GM21528 (cell line): ENCODE measurements at regions not wholly inside any gene's neighbourhood (a gene's known extent, or its start where the extent isn't known, plus 50 kb on each side); places are given as distances from the start of the nearest gene placed in this dataset.
"Not testable (repeated sequence)": the region's sequence is repeated elsewhere in the genome, so short reads cannot be mapped to it uniquely, and the experiment has no call there.

Experiments
- ATAC-seq: cut with Tn5 transposase; IDR thresholded peaks from one replicate; pipeline ENCODE4 v1.9.1; 2021; ENCODE audit warnings: mild to moderate bottlenecking, moderate library complexity; ENCODE audit not compliant: unreplicated experiment, low FRiP score

GRCh38 chr13:88360761-88361160 is 689.6 kb downstream of the SLITRK5 start:
- no peak for ATAC-seq

DNA sequence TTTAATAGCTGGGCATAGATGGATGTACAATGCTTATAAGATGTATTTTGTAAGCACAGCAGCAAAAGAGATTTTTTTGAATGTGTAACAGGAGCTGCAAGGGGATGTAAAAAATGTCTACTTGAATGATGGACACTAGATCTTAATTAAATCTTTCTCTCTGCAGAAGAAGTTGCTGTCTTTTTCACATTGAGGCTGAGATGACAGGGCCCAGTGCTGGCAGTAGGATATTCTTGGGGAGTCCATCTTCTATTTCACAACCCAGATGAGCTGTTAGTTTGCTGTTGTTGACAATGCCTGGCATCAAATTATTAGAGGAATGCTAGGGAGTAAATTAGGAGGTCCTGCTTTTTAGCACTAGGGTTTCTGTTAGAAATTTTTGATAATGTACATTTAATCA is 698.7 kb downstream of the SLITRK5 start:
- ATAC-seq = no peak

- ATAC-seq = no peak
Observed at GRCh38 chr13:88376760-88377388, 705.7 kb downstream of the SLITRK5 start.

DNA sequence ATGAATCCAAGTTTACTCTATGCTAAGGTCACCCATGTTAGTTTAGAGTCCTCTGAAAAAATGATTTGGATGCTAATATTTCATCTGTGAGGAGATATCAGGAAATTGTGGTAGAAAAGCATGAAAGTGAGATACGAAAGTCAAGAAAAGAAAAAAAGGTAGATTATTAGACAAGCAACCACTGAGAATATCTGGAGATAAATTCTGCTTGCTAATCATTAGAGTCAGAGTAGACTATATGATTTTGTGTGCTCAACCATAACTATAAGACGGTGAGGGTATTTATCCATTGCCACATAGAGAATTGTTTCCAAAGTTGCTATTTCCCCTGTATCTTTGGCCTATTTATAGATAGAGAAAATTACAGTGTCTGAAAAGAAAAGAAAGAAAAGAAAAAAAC is 706.7 kb downstream of the SLITRK5 start:
- ATAC-seq = no peak

GRCh38 chr13:88384542-88384941 is 713.4 kb downstream of the SLITRK5 start:
- no peak for ATAC-seq

- no peak for ATAC-seq
Observed at GRCh38 chr13:88395804-88396203, 724.6 kb downstream of the SLITRK5 start.

- no peak for ATAC-seq
Observed at GRCh38 chr13:88411696-88412095, 740.5 kb downstream of the SLITRK5 start.

- ATAC-seq = no peak
Observed at GRCh38 chr13:88417801-88418200, 746.6 kb downstream of the SLITRK5 start.

GRCh38 chr13:88424463-88424862 is 753.3 kb downstream of the SLITRK5 start:
- no peak for ATAC-seq

DNA sequence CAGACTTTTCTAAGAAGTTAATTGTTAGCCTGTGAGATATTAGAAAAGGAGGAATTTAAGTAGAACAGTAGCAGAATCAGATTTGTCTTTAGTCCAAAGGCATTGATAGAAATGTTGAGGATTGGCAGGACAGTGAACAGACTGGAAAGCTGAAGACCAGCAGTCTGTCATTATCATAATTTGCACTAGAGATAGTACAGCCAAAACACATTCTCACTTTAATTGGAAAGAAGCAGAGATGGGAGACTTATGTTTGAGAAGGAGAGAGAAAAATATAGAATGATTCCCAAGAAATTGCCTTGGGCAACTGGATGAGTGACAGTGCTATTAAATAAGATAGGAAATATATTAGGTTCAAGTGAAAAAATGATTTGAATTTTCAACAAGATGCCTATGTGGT is 755.5 kb downstream of the SLITRK5 start:
- no peak for ATAC-seq

DNA sequence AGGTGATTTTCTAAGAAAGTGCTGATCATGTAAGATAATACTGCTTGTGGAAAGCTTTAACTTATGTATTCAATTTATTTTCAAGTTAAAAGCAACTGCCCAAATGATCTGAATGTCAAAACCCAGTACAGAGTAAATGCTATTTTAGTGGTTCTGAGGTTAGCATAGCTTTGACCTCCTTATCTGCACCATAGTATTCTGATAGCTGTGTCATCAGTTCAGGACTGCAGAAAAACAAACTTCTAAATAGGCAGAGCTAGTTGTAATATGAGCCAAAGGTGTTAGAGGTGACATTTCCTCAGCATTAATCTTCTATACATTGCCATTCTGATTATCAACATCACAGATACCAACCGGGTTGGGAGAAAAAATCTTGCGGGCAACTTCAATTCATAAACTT is 758.7 kb downstream of the SLITRK5 start:
- no peak for ATAC-seq

DNA sequence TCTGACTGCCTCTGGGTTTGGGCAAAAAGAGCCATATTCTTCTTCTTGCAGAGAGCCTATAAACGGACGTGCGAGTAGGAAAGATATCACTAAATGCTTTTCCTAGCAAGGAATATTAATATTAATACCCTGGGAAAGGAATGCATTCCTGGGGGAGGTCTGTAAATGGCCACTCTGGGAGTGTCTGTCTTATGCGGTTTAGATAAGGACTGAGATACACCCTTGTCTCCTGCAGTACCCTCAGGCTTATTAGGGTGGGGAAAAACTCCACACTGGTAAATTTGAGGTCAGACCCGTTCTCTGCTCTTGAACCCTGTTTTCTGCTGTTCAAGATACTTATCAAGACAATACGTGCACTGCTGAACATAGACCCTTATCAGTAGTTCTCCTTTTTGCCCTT is 763.8 kb downstream of the SLITRK5 start:
- ATAC-seq = no peak

DNA sequence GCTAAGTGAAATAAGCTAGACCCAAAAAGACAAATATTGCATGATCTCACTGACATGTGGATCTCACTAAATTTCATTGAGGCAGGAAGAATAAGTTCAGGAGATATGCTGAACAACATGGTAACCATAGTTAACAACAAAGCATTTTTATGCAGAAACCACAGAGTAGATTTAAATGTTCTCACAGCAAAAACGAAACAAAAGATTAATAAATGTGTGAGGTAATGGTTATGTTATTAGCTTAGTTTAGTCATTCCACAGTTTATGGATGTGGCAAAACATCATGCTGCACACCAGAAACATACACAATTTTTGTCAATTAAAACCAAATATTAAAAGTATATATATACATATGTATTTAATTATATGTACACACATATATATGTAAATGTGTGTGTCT is 765.8 kb downstream of the SLITRK5 start:
- ATAC-seq = no peak

DNA sequence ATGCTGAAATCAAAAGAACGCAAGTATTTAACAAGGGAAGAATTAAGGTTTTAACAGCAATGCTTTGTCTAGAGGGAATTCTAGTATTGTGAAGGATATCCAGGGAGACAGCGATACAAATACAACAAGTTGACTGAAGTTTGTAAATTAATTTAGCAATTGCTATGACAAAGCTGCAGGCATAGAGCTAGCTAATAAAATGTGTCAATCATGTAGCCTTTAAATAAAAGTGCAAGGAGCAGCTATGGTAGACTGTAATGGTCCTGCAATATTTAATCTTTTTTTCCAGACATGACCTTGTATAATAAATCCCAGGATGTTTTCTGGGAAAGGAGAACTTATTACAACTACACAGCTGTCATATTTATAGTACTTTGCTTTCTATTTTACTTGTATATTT is 779.3 kb downstream of the SLITRK5 start:
- ATAC-seq = no peak

DNA sequence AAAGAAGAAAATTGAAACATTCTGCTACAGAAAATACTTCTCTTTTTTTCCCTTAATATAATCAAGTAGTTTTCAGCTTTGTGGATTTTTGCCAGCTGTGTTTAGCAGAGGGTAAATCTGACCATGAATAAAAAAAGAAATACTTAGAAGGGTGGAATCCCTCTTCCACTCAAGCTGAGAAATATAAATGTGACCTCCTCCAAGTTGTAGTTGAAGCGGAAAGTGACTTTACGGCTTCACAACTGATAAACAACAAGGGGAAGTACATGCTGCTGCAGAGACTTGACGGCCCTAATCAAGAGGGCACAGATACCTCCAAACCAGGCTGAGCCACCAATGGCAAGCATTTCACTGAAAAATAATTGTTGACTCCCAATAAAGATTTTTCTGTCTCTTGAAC is 785.0 kb downstream of the SLITRK5 start:
- ATAC-seq = no peak

DNA sequence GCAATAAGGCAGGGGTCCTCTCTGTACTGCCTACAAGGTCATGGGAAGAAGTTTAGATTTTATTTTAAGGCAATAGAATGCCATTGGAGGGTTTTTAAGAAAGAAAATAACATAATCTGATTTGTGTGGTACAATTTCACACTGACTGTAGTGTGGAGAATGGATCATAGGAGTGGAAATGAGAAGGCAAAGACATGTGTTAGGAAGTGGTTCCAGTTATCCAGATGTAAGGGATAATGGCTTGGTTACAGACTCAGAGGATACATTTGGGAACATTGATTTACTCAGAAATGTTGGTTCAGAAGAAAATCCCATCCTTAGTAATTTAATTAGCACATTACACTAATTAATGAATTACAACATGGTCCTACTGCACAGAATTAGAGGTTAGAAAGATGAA is 788.2 kb downstream of the SLITRK5 start:
- ATAC-seq = no peak

GRCh38 chr13:88461272-88462009 is 790.3 kb downstream of the SLITRK5 start:
- no peak for ATAC-seq

GRCh38 chr13:88464851-88465250 is 793.7 kb downstream of the SLITRK5 start:
- no peak for ATAC-seq

DNA sequence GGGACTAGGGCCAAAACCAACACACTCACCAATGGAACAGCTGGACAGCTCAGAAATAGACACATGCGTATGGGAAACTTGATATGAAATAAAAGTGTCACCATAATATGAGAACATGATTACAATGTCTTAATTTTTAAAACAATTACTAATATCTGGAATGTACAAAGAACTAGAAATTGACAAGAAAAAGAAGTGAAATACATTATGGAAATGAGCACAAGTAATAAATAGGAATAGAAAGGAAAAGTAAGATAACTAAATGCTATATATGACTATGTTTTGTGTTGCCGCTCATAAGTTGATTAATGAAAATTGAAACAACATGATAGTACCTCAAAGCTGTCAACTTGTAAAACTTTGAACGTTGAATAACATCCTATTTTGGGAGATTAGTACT is 801.1 kb downstream of the SLITRK5 start:
- ATAC-seq = peak; percentile 79

- no peak for ATAC-seq
Observed at GRCh38 chr13:88483202-88483601, 812.0 kb downstream of the SLITRK5 start.

- ATAC-seq = no peak
Observed at GRCh38 chr13:88507909-88508308, 836.7 kb downstream of the SLITRK5 start.

- ATAC-seq = not testable (repeated sequence)
Observed at GRCh38 chr13:88512993-88513392, 841.8 kb downstream of the SLITRK5 start.
